A673 (cell line): ENCODE measurements at regions not wholly inside any gene's neighbourhood (a gene's known extent, or its start where the extent isn't known, plus 50 kb on each side); places are given as distances from the start of the nearest gene placed in this dataset.

Experiments
- BruUV-seq: library from RNA; stranded (reverse); fragments of 400-500 nt; replicated peaks from 2 replicates; lab custom pipeline; 2021; lab: Mats Ljungman, UMichigan
- CTCF ChIA-PET: fragments of 300-600 bp; sonication (Branson Sonifier 250); formaldehyde crosslinking; loops from one replicate; lab custom pipeline; 2022; ENCODE audit warnings: antibody characterized with exemption; lab: Charles Lee
- POLR2A ChIA-PET: fragments of 300-600 bp; sonication (Branson Sonifier 250); formaldehyde crosslinking; loops from one replicate; lab custom pipeline; 2022; ENCODE audit warnings: antibody characterized with exemption; ENCODE audit not compliant: low non-redundant PET; lab: Charles Lee
- DNase-seq: peaks from one replicate; pipeline ENCODE4 v3.0.0-alpha.2; 2015; ENCODE audit warnings: low spot score
- H3K27ac ChIP-seq: fragments of 200-600 bp; sonication (generic); 2 replicates; pipeline ENCODE4 v1.5.1; 2016; ENCODE audit warnings: mixed run types, low read depth, mild to moderate bottlenecking, mixed read lengths, antibody characterized with exemption, low read length; ENCODE audit not compliant: poor library complexity, severe bottlenecking
- H3K27me3 ChIP-seq: fragments of 200-600 bp; sonication (generic); replicated peaks from 2 replicates; pipeline ENCODE4 v1.6.1; 2017; ENCODE audit warnings: mixed run types, low read depth, mild to moderate bottlenecking, mixed read lengths, antibody characterized with exemption, low read length; ENCODE audit not compliant: insufficient read depth, poor library complexity
- H3K36me3 ChIP-seq: fragments of 200-600 bp; sonication (generic); 2 replicates; pipeline ENCODE4 v1.6.1; 2016; ENCODE audit warnings: mixed run types, mild to moderate bottlenecking, mixed read lengths, antibody characterized with exemption, low read length; ENCODE audit not compliant: insufficient read depth, poor library complexity, severe bottlenecking
- H3K4me1 ChIP-seq: fragments of 200-600 bp; sonication (generic); 2 replicates; pipeline ENCODE4 v1.6.1; 2017; ENCODE audit warnings: mixed run types, mild to moderate bottlenecking, mixed read lengths, antibody characterized with exemption, low read length; ENCODE audit not compliant: insufficient read depth, poor library complexity, severe bottlenecking
- H3K4me3 ChIP-seq: fragments of 200-600 bp; sonication (generic); 2 replicates; pipeline ENCODE4 v1.5.1; 2016; ENCODE audit warnings: low read depth, mixed run types, mild to moderate bottlenecking, mixed read lengths, low read length; ENCODE audit not compliant: poor library complexity, severe bottlenecking
- H3K9me3 ChIP-seq: fragments of 200-600 bp; sonication (generic); 2 replicates; pipeline ENCODE4 v1.6.1; 2016; ENCODE audit warnings: mixed run types, low read depth, mild to moderate bottlenecking, mixed read lengths, antibody characterized with exemption, low read length; ENCODE audit not compliant: poor library complexity, severe bottlenecking
- CTCF ChIP-seq: fragments of 300-800, 200-600 bp; sonication (generic); conservative IDR thresholded peaks from 2 replicates; pipeline ENCODE4 v1.5.1; 2017; ENCODE audit warnings: low read depth, mild to moderate bottlenecking, antibody characterized with exemption, low read length, moderate library complexity, mixed read lengths
- EZH2 ChIP-seq: fragments of 200-600 bp; sonication (generic); IDR thresholded peaks from 2 replicates; pipeline ENCODE4 v1.6.1; 2017; ENCODE audit warnings: borderline replicate concordance, low read depth, mild to moderate bottlenecking, mixed read lengths, antibody characterized with exemption, low read length; ENCODE audit not compliant: poor library complexity, severe bottlenecking
- intact Hi-C: fragments of 100-400 bp; cut with micrococcal nuclease; formaldehyde crosslinking; loops from one replicate; pipeline ENCODE4 v1.10.0; 2022; ENCODE audit not compliant: unreplicated experiment

DNA sequence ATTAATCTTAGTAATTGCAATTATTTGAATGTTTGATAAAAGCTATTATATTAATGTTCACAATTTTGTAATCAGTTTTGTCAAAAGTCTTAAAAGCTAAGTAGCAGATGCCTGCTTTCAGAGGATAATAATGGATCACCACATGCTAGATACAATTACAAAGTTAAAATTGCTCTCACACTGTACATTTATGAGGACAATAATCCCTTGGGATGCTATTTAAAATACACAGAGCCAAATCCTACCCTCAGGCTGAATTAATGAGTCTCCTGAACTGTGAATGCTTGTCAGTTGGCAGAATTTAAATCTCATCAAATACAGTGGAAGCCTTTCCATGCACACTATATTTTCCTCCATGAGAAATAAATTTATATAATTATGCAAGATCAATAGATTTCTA, 153.3 kb upstream of the SYNCRIP start:
- BruUV-seq: no TSS peak
- H3K4me3 ChIP-seq: no peak overlapping the region
- ChIA-PET CTCF (no interaction called here), POLR2A (no interaction called here)
- intact Hi-C loops: no loop called here
- H3K27ac ChIP-seq: no peak overlapping the region
- TF ChIP-seq EZH2 (no peak), CTCF (no peak)
- no peaks in the 10 kb centered on the region for H3K36me3 ChIP-seq
- H3K27me3 ChIP-seq: no peaks in the 10 kb centered on the region
- peak; percentile 85 for DNase-seq
- no peaks in the 10 kb centered on the region for H3K9me3 ChIP-seq
- H3K4me1 ChIP-seq: peaks cover 18% of the 10 kb centered on the region

GRCh38 chr6:85792254-85792653, 149.6 kb upstream of the SYNCRIP start:
- POLR2A ChIA-PET: no interaction called here

DNA sequence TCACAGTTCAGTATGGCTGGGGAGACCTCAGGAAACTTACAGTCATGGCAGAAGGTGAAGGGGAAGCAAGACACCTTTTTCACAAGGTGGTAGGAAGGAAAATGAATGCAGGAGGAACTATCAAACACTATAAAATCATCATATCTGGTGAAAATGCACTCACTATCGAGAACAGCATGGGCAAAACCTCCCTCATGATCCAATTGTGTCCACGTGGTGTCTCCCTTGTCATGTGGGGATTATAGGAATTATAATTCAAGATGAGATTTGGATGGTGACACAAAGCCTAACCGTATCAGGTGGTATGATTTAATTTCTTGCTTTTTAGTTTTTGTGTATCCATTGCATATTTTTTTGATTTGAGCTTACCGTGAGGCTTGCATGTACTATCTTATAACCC, 133.2 kb upstream of the SYNCRIP start:
- intact Hi-C loops: loop anchor here (10.0 kb wide), 1 partner anchor 1159 kb away; the partner anchor contains the start of gene HTR1E
- peak; percentile 40; the same call in 1 of the 2 replicates for TF ChIP-seq CTCF
- TF ChIP-seq EZH2: no peak
- ChIA-PET CTCF (no interaction called here), POLR2A (no interaction called here)
- no peaks in the 10 kb centered on the region for H3K4me1 ChIP-seq
- DNase-seq: peak; percentile 34
- H3K27ac ChIP-seq: no peak overlapping the region
- H3K4me3 ChIP-seq: no peak overlapping the region
- no peaks in the 10 kb centered on the region for H3K9me3 ChIP-seq
- H3K36me3 ChIP-seq: no peaks in the 10 kb centered on the region
- BruUV-seq: no TSS peak
- no peaks in the 10 kb centered on the region for H3K27me3 ChIP-seq

More at GRCh38 chr6:85792254-85792653, 149.6 kb upstream of the SYNCRIP start:
- no TSS peak for BruUV-seq
- Histone ChIP-seq H3K36me3 (no peaks in the 10 kb centered on the region), H3K9me3 (peaks cover 7% of the 10 kb centered on the region), H3K27me3 (no peaks in the 10 kb centered on the region), H3K4me3 (no peak overlapping the region), H3K4me1 (peaks cover 18% of the 10 kb centered on the region), H3K27ac (no peak overlapping the region)
- no peak for TF ChIP-seq CTCF
- TF ChIP-seq EZH2: no peak
- DNase-seq: peak; percentile 67
- CTCF ChIA-PET: no interaction called here
- intact Hi-C loops: no loop called here
